GM21515 (cell line): ENCODE measurements at regions not wholly inside any gene's neighbourhood (a gene's known extent, or its start where the extent isn't known, plus 50 kb on each side); places are given as distances from the start of the nearest gene placed in this dataset.
"Not testable (repeated sequence)": the region's sequence is repeated elsewhere in the genome, so short reads cannot be mapped to it uniquely, and the experiment has no call there.

Experiments used
- ATAC-seq: cut with Tn5 transposase; IDR thresholded peaks from one replicate; pipeline ENCODE4 v1.9.1; 2021; ENCODE audit not compliant: unreplicated experiment

DNA sequence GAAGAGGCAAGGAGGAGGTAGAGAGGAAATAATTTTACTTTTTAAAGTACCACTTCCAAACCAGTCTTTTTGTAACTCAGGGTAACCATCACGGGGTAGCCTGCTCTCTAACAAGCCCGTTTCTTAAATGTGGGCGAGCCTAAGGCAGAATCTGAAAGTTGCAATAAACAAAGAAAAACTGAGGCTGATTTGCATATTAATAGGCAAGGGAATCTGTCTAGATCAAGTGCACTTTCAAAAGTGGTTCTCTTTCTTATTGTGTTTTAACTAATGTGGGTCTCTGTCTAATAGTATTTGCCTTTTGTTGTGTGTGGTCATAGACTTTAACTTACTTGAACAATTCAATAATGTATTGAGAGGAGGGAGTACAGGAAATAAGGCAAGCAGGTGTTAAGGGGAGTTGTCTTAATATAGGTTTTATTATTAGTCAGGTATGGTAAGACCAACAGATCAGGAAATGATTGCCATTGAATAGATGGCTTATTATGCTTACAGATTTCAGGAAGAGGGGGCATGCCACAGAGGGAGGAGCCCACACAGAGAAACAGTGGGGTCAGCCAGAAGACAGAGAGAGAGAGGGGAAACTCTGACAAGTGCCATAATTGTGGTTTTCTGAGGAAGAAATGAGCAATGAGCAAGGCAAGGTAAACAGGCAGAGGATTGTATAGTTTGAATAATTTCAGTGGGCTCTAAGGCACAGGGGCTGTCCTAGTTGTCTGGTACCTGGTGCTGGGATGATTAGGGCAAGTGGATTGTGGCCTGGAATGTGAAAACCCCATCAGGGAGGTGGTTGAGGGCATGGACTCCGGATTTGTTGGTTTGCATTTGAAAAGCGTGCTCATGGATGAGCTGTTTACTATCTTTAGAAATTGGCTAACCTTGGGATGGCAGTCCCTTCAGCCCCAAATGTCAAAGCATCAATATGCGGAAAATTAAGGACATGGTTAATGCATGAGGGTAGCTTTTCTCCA, 237.2 kb downstream of the TOX3 start:
- ATAC-seq = no peak

DNA sequence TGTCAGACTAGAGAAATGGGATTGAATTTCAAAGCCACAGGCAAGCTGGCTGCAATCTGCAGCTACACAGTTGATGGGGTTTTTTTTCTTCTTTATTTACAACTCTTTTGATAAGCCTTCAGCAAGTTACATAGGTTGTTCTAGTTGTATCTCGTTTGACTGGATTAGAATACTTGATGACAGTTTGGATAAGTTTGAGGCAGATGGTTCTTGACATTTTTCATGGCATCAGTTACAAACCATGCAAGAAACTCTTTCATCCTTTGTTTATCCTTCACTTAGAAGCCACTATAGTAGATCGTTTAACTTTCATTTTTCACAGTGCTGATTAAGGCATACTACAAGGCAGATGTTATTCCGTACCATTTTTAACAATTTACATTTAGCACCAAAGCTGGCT, 238.9 kb downstream of the TOX3 start:
- no peak for ATAC-seq

DNA sequence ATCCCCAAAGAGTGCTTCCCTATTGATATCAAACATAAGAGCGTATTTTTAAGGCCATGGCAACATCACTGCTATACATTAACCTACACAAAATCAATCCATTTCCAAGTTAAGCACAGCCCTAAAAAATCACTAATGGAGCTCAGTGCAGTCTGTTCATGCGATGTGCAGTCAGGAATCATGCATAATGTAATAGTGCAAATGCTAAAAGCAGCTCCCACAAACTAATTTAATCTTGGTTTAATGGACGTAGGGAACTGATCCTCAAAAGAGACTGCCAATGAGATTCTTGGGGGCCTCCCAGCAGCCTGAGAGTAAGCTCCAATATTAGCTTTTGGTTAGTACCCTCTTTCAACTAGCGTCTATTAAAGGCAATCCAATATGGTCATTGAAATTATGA, 245.9 kb downstream of the TOX3 start:
- ATAC-seq = no peak

DNA sequence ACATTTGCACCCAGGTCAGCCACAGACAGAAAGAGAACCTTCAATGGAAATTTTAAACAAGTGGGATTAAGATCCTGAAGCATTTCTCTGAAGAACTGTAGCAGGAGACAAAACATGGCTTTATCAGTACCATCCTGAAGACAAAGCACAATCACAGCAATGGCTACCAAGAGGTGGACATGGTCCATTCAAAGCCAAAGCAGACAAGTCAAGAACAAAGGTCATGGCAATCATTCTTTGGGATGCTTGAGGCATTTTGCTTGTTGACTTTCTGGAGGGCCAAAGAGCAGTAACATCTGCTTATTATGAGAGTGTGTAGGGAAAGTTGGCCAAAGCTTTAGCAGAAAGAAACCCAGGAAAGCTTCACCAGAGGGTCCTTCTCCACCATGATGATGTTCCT, 248.2 kb downstream of the TOX3 start:
- ATAC-seq = no peak

DNA sequence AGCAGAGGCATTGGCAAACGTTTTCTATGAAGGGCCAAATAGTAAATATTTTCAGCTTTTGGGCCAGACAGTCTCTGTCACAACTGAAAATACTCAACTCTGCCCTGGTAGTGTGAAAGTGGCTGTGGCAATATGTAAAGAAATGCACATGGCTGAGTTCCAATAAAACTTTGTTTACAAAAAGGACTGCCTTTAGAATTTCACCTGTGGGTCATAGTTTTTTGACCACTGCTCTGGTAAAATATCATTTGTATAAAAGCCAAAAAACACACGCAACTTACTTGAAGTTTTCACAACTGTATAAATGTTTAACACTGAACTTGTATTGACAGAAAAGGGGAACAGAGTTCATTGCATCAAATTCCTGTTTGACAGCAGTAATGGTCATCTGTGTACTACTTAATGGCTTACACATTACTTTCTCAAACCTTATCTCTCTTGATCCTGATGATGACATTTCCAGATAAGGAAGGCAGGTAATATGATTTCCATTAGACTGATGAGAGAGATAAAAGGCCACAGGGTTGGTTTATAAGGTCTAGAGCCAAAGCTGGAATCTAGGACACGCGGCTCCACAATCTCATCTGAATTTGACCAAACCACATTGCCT, 250.1 kb downstream of the TOX3 start:
- not testable (repeated sequence) for ATAC-seq

DNA sequence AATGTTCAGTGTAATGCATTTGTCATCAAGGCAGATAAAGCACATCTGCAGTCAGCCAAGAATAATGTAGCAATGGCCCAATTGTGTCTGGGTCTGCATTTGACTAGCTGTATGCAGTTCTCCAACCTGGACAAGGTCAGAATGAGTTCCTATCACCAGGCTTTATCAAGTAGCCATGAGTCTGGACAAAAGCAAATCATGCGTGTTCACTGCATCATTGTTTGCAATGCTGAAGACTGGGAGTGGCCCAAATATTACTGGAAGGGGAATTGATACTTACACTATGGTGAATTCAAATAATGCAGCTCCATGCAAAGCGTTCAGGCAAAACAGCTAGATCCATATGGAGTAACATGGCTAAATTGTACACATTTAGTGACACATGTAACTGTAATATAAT, 250.9 kb downstream of the TOX3 start:
- ATAC-seq = no peak

DNA sequence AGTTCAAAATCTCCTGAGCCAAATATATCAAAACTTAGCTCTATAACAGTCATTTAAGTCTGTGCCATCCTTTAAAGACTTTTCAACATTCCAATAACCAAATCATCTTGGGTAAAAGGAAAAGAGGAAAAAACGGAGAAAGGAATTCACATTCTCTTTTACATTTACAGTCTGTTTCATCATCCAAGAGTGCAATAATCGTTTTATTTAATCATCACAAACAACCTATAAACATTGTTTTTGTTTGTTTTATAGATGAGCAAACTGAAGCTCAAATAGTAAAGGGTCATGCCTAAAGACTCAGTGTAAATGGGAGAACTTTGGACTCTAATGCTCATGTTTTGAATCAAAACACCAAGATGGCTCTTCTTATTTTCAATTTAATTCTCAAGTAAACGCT, 252.3 kb downstream of the TOX3 start:
- ATAC-seq = no peak

DNA sequence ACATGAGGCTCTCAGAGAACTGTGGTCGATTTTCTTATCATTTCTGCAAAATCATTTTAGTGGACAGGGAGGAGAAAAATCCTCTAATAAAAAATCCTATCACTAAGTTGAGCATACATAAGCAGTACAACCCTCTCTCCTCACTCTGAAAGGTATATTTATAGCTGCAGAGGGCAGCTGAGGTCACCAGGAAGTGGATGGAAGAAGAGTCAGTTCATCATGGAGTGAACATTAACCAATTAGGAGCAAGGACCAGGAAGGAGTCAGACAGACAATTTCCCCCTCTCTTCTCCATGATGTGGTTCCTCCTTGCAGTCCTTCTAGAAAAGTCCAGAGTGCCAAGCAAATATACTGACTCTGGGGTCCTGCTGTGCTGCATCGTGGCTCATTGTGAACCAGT, 253.7 kb downstream of the TOX3 start:
- ATAC-seq = no peak

DNA sequence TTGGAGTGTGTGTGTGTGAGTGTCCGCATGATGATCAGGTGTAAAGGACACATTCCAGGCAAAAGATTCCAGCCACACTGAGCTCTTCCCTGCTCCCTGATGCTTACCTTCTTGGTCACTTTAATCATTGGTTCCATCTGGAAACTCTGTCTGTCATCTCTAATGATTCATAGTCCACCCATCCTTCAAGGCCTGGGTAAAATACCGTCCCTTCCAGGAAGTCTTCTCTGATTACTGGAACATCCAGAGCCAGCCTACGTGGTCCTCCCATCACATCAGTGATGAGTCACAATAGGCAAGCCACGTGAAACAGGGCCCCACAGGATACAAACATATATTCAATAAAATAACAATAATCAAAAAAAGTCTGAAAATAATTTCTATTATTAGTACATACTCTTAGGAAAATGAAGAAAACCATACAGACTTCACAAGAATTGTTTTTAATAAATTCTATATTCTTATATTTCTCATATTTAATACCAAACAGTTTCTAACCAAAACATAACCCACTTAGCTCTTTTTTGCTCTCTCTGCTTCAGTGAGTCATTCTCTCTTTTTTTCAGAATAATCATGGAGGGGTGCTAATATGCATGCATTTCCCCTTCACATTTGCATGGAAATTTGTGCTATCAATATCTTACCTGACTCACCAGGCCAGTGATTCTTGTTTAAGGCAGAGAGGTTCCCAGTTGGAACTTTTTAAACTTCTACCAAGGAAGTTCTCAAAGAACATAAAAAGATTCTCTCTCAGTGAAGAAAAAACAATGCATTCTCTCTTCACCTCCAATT, 263.2 kb downstream of the TOX3 start:
- ATAC-seq = no peak

DNA sequence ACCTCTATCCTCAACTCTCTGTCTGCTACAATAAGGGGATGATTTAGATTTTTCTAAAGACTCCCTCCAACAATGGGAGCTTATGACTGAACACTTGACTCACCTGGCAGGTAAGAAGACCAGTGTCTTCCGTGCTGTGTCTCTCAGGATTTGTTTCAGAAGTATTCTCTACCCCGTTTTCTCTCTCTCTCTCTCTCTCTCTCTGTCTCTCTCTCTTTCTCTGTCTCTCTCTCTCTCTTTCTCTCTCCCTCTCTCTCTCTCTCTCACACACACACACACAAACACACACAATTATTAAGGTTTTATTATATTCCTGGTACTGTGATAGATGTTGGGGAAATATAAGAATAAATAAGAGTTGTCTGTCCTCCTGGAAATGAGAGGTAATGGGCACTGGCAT, 263.9 kb downstream of the TOX3 start:
- no peak for ATAC-seq

DNA sequence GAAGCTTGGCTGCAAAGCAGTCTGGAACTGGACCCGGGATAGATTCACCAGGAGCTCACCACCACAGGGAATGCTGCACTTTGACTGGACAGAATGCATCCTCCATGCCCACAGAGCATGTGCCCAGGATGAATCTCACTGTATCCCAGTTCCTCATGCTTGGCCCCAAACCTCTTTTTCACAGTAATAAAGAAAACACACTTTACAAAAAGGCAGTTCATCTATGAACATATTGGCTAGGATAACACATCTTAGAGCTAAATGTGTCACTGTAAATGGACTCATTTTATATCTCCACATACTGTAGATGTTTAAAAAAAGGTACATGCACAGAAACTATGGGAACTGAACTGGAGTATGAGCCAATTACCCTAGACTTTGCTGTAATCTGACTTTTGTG, 266.9 kb downstream of the TOX3 start:
- ATAC-seq = no peak

DNA sequence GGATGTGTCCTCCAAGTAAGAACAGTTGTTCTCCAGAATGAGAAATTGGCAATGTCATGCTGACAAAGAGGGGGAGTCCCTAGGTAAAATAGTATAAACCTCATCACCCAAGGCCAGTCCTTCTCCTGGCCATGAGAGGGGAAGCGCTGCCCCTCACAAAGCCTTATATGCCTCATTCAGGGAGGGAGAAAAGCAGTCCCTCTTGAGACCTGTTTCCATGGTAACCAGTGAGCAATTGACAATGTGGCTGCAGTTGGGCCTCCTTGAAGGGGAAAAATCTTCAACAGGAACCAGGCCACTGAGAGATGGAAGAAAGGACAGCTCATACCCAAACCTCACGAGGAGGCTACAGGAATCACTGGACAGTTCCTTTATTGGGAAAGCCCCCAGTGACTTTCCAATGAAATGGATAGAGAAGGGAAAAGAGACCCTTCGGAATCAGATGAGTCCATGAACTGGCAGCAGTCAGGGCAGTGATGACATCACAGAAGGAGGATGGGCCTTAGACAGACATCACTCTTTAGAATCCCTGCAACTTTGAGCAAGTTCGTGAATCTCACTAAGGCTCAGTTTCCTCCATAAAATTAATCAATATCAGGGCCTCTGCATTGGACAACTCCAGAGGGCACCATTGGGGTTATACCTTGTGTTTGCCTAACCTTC, 275.7 kb downstream of the TOX3 start:
- no peak for ATAC-seq

DNA sequence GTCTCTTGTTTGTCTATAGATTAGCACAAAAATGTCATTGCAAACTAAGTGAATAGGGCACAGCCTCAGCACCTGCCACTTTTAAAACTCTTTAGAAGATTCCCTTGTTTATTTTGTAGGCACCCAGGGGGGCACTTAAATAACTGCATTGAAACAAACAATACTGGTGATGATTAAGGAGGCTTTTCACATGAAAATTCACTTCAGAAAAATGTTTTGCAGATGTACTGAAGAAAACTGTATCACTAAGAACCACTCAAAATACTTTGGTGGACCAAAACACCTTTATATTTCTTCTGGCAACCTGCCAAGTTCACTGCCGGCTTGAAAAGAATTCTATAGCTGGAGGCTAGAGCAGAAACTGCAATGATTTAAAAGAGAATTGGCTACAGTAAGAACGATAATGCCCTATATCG, 281.5 kb downstream of the TOX3 start:
- no peak for ATAC-seq

DNA sequence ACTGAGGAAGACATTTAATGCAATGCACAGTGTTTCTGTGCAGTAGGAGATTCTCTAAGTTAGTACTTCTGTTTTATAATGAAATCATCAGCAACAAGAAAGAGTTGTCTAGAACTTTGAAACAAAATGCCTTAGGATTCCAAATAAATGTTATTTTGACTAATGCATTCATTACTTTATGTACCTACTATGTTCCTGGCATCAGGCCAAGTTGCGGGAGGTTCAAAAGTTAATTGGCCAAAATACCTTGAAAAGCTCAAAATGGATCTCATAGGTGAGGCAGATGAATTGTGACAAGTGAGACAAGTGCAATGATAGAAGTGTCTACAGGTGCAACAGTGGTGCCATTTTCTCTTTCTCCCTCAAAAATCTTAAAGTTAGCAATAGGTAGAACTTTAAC, 289.4 kb downstream of the TOX3 start:
- no peak for ATAC-seq

DNA sequence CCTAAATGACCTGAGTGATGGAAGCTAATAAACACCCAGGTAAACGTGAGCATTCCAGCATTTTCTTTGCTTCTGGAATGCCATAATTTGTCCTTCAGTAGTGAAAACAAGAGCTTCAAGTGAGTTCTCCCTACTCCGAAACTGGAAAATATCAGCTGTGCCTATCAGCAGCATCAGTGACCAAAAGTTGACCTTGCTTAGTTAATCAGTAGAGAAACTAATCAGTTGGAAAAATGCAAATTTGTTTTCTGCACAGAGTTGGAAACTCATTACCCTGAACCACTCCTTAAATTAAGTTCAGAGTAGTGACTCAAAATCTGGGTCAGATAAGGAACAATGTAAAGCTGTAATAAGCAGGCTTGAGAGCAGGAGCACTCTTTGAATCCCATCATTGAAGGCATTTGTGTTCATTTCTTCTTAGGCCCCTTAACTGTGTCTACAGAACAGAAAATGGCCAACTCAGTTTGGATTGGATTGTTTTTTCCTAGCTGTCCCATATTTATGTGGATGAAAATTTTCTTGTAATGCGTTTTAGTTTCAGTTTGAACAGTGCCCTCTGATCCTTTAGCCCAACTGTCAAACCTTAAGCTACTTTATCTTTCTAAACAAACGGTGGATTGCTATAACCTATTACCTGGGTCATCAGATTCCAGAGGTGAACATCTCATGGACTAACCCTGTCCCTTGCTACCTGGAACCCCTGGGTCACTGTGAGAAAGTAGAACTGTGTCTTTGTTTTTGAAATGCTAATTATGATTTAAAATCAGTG, 290.4 kb downstream of the TOX3 start:
- no peak for ATAC-seq

DNA sequence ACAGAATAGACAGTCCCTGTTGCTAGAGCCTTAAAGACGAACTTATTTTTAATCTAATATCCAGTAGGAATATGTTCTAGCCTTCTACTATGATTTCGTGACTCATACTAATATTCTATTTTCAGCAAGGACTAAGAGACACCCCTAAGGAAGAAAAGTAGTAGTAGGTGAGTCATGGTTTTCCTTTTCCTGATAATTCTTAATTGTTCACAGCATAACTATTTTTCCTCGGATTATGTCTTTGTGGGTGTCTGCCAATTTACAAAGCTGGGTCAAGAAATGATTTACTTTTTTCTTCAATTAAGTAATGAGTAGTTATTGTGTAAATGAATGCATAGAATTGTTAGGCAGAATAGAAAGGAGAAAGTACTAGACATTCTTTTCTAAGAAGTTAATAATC, 292.2 kb downstream of the TOX3 start:
- ATAC-seq = no peak

DNA sequence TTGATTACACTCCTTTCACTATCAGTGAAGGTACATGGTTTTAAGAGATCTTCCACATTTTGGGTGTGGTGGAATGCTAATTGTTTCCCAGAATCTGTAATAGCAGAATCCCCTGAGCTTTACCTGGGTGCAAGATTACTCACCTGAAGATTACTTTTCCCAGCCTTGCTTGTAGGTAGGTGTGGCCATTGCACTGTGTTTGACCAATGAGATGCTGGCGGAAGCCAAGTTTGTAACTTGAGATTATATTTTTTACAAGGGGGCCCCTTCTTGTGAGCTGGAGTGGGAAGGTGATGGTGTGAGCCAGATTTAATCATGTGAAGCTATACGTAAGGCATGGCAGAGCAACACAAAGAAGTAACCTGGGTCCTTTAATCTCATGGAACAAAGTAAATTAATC, 294.3 kb downstream of the TOX3 start:
- no peak for ATAC-seq

DNA sequence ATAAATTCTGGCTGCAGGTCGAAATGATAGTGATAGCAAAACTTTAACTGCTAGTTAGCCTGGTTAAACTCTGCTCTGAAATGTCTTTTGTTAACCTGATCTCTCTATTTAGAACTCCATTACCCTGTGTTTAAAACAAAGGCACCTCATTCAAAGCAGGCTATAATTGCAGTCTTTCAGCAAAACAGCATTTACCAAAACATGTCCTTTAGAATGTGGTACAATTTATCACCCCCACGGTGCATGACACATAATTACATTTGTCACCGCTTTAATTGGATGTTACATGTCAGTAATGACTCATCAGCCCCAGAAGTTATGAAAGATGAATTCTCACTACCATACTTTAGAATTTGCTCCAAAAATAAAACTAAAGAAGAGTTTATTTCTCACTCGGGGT, 295.4 kb downstream of the TOX3 start:
- no peak for ATAC-seq

DNA sequence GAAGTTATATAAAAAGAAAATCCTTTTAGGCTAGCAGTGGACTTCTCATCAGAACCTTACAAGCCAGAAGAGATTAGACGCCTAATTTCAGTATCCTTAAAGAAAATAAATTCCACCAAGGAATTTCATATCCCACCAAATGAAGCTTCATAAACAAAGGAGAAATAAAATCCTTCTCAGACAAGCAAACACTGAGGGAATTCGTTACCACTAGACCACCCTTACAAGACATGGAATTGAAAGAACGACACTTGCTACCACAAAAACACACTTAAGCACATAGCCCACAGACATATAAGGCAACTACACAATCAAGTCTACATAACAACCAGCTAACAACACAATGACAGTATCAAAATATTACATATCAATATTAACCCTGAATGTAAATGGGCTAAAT, 299.2 kb downstream of the TOX3 start:
- no peak for ATAC-seq

DNA sequence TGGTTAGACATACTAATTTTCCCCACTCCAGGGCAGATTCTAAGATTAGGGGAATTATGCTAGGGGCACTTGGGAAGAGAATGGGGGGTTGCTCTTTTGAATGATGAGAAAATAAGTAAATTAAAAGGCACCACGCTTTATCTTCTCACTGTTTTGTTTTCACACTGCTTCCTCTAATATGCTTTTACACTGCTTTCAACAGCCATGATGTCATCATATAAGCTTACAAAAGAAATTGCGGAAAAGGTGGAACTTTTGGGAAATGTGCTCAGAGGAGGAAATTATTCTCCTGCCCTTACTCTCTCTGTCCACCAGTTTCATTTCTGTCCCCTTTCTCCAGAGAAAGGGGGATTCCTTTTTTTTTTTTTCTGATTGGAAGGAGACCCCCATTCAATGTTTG, 308.2 kb downstream of the TOX3 start:
- ATAC-seq = no peak

DNA sequence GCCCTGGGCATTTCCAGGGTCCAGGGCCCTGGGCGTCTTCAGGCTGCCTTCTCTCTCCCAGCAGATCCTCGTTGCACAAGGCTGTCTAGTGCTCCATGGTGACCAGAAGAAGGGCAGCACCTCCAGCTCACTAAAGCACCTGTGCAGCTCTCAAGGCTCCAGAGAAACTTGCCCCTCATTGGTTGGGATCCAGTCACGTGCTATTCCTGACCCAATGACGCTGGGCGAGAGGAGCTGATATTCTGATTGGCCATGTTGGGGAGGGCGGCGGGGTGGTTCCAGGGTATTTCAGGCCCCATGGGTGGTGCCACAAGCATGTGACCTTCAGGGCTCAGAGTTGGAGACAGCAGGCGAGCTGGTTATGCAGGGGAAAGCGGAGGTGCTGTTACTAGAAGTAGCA, 309.1 kb downstream of the TOX3 start:
- no peak for ATAC-seq
